IMR-90 (cell line): ENCODE measurements at regions not wholly inside any gene's neighbourhood (a gene's known extent, or its start where the extent isn't known, plus 50 kb on each side); places are given as distances from the start of the nearest gene placed in this dataset.

Experiments used
- RAD21 ChIP-seq: IDR thresholded peaks from 2 replicates; pipeline ENCODE4 v1.6.1; 2012; ENCODE audit warnings: low read length, improper control_type of control experiment
- RFX5 ChIP-seq: IDR thresholded peaks from 2 replicates; pipeline ENCODE4 v1.8.0; 2012; ENCODE audit warnings: low read depth, mild to moderate bottlenecking, low read length, moderate library complexity
- TF ChIP-seq, protein P1 (sequence below): conservative IDR thresholded peaks from 2 replicates; pipeline ENCODE4 v1.5.1; 2012; ENCODE audit warnings: mild to moderate bottlenecking, low read depth, low read length, improper control_type of control experiment

DNA sequence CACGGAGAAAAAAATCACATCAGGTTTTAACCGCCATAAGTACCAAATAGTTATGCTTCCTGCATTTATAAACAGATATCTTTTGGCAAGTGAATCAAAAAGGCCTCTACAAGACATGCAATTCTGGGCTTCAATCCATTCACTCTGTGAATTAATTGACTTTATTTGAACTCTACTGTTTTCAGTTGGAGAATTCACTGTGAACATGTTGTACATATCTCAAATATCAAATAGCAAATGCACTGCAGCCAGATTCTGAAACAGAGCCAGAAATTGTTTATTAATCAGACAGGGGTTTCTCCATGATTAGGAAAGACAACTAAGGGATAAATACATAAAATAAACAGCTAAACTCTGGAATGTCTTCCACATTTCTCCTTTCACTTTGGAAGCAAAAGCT is 445.4 kb upstream of the NFIA start:
- TF ChIP-seq RFX5, result no peak
- TF ChIP-seq, protein P1, sequence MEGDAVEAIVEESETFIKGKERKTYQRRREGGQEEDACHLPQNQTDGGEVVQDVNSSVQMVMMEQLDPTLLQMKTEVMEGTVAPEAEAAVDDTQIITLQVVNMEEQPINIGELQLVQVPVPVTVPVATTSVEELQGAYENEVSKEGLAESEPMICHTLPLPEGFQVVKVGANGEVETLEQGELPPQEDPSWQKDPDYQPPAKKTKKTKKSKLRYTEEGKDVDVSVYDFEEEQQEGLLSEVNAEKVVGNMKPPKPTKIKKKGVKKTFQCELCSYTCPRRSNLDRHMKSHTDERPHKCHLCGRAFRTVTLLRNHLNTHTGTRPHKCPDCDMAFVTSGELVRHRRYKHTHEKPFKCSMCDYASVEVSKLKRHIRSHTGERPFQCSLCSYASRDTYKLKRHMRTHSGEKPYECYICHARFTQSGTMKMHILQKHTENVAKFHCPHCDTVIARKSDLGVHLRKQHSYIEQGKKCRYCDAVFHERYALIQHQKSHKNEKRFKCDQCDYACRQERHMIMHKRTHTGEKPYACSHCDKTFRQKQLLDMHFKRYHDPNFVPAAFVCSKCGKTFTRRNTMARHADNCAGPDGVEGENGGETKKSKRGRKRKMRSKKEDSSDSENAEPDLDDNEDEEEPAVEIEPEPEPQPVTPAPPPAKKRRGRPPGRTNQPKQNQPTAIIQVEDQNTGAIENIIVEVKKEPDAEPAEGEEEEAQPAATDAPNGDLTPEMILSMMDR, result no peak
- TF ChIP-seq RAD21, result no peak
